ENCODE measurements at regions not wholly inside any gene's neighbourhood (a gene's known extent, or its start where the extent isn't known, plus 50 kb on each side); places are given as distances from the start of the nearest gene placed in this dataset.
A peak's percentile ranks its signal among the peaks of the same experiment; 100 is the strongest.

- Histone ChIP-seq H3K79me2 (ENCODE audit: insufficient read depth, low read length) (no peaks in the 10 kb centered on the region), H3K27ac (ENCODE audit: low read depth, low read length) (no peak overlapping the region), H3K4me2 (ENCODE audit: insufficient read depth, low read length) (no peak overlapping the region), H2AFZ (ENCODE audit: low read length) (no peak overlapping the region), H3K4me3 (ENCODE audit: insufficient read depth, low read length) (no peak overlapping the region), H3K36me3 (ENCODE audit: insufficient read depth, low read length) (no peaks in the 10 kb centered on the region), H3K27me3 (ENCODE audit: insufficient read depth, low read length) (no peaks in the 10 kb centered on the region), H3K4me1 (ENCODE audit: insufficient read depth, low read length) (no peaks in the 10 kb centered on the region), H4K20me1 (ENCODE audit: insufficient read depth, low read length) (no peaks in the 10 kb centered on the region), H3K9me3 (ENCODE audit: low read depth, low read length) (no peaks in the 10 kb centered on the region)
- DNase-seq (ENCODE audit: insufficient read length, low spot score, missing footprints): no peak
- TF ChIP-seq, protein P1, sequence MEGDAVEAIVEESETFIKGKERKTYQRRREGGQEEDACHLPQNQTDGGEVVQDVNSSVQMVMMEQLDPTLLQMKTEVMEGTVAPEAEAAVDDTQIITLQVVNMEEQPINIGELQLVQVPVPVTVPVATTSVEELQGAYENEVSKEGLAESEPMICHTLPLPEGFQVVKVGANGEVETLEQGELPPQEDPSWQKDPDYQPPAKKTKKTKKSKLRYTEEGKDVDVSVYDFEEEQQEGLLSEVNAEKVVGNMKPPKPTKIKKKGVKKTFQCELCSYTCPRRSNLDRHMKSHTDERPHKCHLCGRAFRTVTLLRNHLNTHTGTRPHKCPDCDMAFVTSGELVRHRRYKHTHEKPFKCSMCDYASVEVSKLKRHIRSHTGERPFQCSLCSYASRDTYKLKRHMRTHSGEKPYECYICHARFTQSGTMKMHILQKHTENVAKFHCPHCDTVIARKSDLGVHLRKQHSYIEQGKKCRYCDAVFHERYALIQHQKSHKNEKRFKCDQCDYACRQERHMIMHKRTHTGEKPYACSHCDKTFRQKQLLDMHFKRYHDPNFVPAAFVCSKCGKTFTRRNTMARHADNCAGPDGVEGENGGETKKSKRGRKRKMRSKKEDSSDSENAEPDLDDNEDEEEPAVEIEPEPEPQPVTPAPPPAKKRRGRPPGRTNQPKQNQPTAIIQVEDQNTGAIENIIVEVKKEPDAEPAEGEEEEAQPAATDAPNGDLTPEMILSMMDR (IDR thresholded peaks at IDR 0.05; ENCODE audit: extremely low read depth, low read depth, low read length): no peak
These were observed 113.8 kb upstream of the ADO start for GRCh38 chr10:62690703-62691102.

DNA sequence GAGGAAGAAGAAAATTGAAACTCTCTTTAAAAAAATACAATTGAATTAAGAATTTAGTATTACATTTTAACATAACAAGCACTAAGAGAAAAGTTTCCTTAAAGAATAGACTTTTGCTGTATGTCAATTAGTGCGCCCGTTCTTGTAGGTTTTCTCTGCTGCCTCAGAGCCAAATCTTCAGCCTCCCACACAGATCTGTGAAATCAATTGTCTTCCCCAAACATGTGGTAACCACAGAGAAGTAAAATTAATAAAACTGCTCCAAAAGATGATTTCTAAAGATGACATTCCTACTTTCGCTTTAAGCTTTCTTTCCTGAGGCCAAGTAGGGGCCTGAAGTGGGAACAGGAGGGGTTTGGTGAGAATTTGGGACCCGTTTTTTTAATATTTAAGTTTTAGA lies 113.2 kb upstream of the ADO start:
- Histone ChIP-seq H3K4me3 (ENCODE audit: insufficient read depth, low read length) (no peak overlapping the region), H3K27me3 (ENCODE audit: insufficient read depth, low read length) (no peaks in the 10 kb centered on the region), H3K27ac (ENCODE audit: low read depth, low read length) (no peak overlapping the region), H3K9me3 (ENCODE audit: low read depth, low read length) (no peaks in the 10 kb centered on the region), H4K20me1 (ENCODE audit: insufficient read depth, low read length) (no peaks in the 10 kb centered on the region), H3K4me2 (ENCODE audit: insufficient read depth, low read length) (peak overlapping the region; percentile 45), H3K4me1 (ENCODE audit: insufficient read depth, low read length) (no peaks in the 10 kb centered on the region), H2AFZ (ENCODE audit: low read length) (peak overlapping the region; percentile 55), H3K36me3 (ENCODE audit: insufficient read depth, low read length) (no peaks in the 10 kb centered on the region), H3K79me2 (ENCODE audit: insufficient read depth, low read length) (no peaks in the 10 kb centered on the region)
- no peak for DNase-seq (ENCODE audit: insufficient read length, low spot score, missing footprints)
- TF ChIP-seq, protein P1 (IDR thresholded peaks at IDR 0.05; ENCODE audit: extremely low read depth, low read depth, low read length): no peak

DNA sequence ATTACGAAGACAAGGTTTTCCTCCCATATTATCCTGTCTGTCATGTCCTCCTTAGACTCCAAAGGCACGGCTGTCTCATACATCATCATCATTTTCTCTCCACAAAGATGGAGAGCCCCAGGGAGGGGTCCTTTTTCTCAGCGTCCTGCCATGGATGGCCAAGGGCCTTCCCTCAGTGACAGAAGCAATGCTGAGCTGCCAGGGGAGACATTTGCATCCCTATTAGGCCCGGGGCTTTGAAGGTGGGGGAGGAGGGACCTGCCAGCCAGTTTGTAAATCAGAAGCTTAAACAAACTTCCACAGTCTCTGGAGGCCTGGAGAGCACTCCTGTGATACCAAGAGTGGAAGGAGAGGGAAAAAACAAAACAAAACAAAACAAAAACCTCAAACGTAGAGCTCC lies 112.4 kb upstream of the ADO start:
- Histone ChIP-seq H3K4me1 (ENCODE audit: insufficient read depth, low read length) (no peaks in the 10 kb centered on the region), H4K20me1 (ENCODE audit: insufficient read depth, low read length) (no peaks in the 10 kb centered on the region), H3K27me3 (ENCODE audit: insufficient read depth, low read length) (no peaks in the 10 kb centered on the region), H3K27ac (ENCODE audit: low read depth, low read length) (no peak overlapping the region), H3K4me2 (ENCODE audit: insufficient read depth, low read length) (no peak overlapping the region), H3K36me3 (ENCODE audit: insufficient read depth, low read length) (no peaks in the 10 kb centered on the region), H3K79me2 (ENCODE audit: insufficient read depth, low read length) (no peaks in the 10 kb centered on the region), H3K9me3 (ENCODE audit: low read depth, low read length) (no peaks in the 10 kb centered on the region), H3K4me3 (ENCODE audit: insufficient read depth, low read length) (no peak overlapping the region), H2AFZ (ENCODE audit: low read length) (peak overlapping the region; percentile 75)
- DNase-seq (ENCODE audit: insufficient read length, low spot score, missing footprints): no peak
- TF ChIP-seq, protein P1 (IDR thresholded peaks at IDR 0.05; ENCODE audit: extremely low read depth, low read depth, low read length): no peak

DNA sequence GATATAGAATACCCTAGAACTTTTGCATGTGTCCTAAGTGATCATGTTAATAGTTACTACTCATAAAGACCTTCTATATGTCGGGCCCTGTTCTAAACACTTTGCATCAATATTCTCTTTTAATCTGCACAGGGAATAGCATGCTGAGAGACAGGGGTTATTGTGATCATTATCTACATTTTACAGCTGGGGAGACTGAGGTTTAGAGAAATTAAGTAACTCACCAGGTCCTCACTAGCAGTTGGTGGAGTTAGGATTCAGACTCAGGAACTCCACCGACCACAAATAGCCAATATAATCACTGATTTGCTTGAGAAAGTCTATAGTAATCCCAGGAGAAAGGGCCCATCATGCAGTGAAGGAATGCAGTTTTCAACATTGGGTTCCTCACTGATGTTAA lies 111.2 kb upstream of the ADO start:
- no peaks in the 10 kb centered on the region for H4K20me1 ChIP-seq (ENCODE audit: insufficient read depth, low read length)
- H3K36me3 ChIP-seq (ENCODE audit: insufficient read depth, low read length): no peaks in the 10 kb centered on the region
- no peak overlapping the region for H3K4me3 ChIP-seq (ENCODE audit: insufficient read depth, low read length)
- no peak for DNase-seq (ENCODE audit: insufficient read length, low spot score, missing footprints)
- TF ChIP-seq, protein P1 (IDR thresholded peaks at IDR 0.05; ENCODE audit: extremely low read depth, low read depth, low read length): no peak
- no peak overlapping the region for H2AFZ ChIP-seq (ENCODE audit: low read length)
- no peak overlapping the region for H3K27ac ChIP-seq (ENCODE audit: low read depth, low read length)
- no peaks in the 10 kb centered on the region for H3K9me3 ChIP-seq (ENCODE audit: low read depth, low read length)
- no peaks in the 10 kb centered on the region for H3K4me1 ChIP-seq (ENCODE audit: insufficient read depth, low read length)
- no peak overlapping the region for H3K4me2 ChIP-seq (ENCODE audit: insufficient read depth, low read length)
- H3K79me2 ChIP-seq (ENCODE audit: insufficient read depth, low read length): no peaks in the 10 kb centered on the region
- H3K27me3 ChIP-seq (ENCODE audit: insufficient read depth, low read length): no peaks in the 10 kb centered on the region
